GM23338 (cell line): ENCODE measurements at regions not wholly inside any gene's neighbourhood (a gene's known extent, or its start where the extent isn't known, plus 50 kb on each side); places are given as distances from the start of the nearest gene placed in this dataset.

Source experiments
- ATAC-seq: fragments of 200-7000 bp; cut with Tn5 transposase; 3 replicates; pipeline ENCODE4 v1.9.1; 2020
- DNase-seq: peaks from one replicate; pipeline ENCODE4 v3.0.0-alpha.2; 2015; ENCODE audit warnings: low spot score
- H2AFZ ChIP-seq: fragments of 200-600 bp; sonication (generic); 2 replicates; pipeline ENCODE4 v1.8.0; 2016; ENCODE audit warnings: antibody characterized with exemption, mild to moderate bottlenecking, moderate library complexity
- H3F3A ChIP-seq: fragments of 200-600 bp; sonication (generic); replicated peaks from 2 replicates; pipeline ENCODE4 v1.8.0; 2017; ENCODE audit warnings: antibody characterized with exemption, mixed run types, low read depth
- H3K27ac ChIP-seq: fragments of 200-600 bp; sonication (generic); 2 replicates; pipeline ENCODE4 v1.6.1; 2016; ENCODE audit warnings: low read depth
- H3K27me3 ChIP-seq: fragments of 200-600 bp; sonication (generic); 2 replicates; pipeline ENCODE4 v1.8.0; 2016; ENCODE audit warnings: mild to moderate bottlenecking, mixed run types, moderate library complexity; ENCODE audit not compliant: insufficient read depth
- H3K36me3 ChIP-seq: fragments of 200-600 bp; sonication (generic); 2 replicates; pipeline ENCODE4 v1.8.0; 2016; ENCODE audit warnings: mild to moderate bottlenecking; ENCODE audit not compliant: insufficient read depth
- H3K4me1 ChIP-seq: fragments of 200-600 bp; sonication (generic); 2 replicates; pipeline ENCODE4 v1.8.0; 2016; ENCODE audit warnings: mild to moderate bottlenecking, moderate library complexity; ENCODE audit not compliant: insufficient read depth
- H3K4me2 ChIP-seq: fragments of 200-600 bp; sonication (generic); 2 replicates; pipeline ENCODE4 v1.7.1; 2017; ENCODE audit warnings: mixed run types
- H3K4me3 ChIP-seq: fragments of 200-600 bp; sonication (generic); 2 replicates; pipeline ENCODE4 v1.6.1; 2016; ENCODE audit warnings: mixed run types
- H3K79me2 ChIP-seq: fragments of 200-600 bp; sonication (generic); replicated peaks from 2 replicates; pipeline ENCODE4 v1.8.0; 2017; ENCODE audit warnings: mild to moderate bottlenecking; ENCODE audit not compliant: insufficient read depth
- H3K9me2 ChIP-seq: fragments of 200-600 bp; sonication (generic); 2 replicates; pipeline ENCODE4 v1.8.0; 2017; ENCODE audit not compliant: insufficient read depth
- H4K20me1 ChIP-seq: fragments of 200-600 bp; sonication (generic); replicated peaks from 2 replicates; pipeline ENCODE4 v1.8.0; 2017; ENCODE audit warnings: mild to moderate bottlenecking; ENCODE audit not compliant: insufficient read depth
- H3K27ac Mint-ChIP-seq: 2 replicates; pipeline ENCODE4 v1.8.0; 2020; ENCODE audit warnings: inconsistent platforms, mild to moderate bottlenecking, moderate library complexity, mixed read lengths
- H3K27me3 Mint-ChIP-seq: 3 replicates; pipeline ENCODE4 v1.8.0; 2022; ENCODE audit warnings: low read depth, mild to moderate bottlenecking, moderate library complexity, mixed read lengths, inconsistent platforms; ENCODE audit not compliant: insufficient read depth, poor library complexity
- H3K36me3 Mint-ChIP-seq: 3 replicates; pipeline ENCODE4 v1.8.0; 2021; ENCODE audit warnings: low read depth, mild to moderate bottlenecking, inconsistent platforms, moderate library complexity, mixed read lengths
- H3K4me1 Mint-ChIP-seq: 3 replicates; pipeline ENCODE4 v1.8.0; 2020; ENCODE audit warnings: mild to moderate bottlenecking, inconsistent platforms, mixed read lengths
- H3K4me3 Mint-ChIP-seq: 3 replicates; pipeline ENCODE4 v1.8.0; 2021; ENCODE audit warnings: moderate library complexity, mild to moderate bottlenecking, inconsistent platforms, mixed read lengths
- H3K9me3 Mint-ChIP-seq: 3 replicates; pipeline ENCODE4 v1.8.0; 2020; ENCODE audit warnings: moderate library complexity, mild to moderate bottlenecking, inconsistent platforms, mixed read lengths
- CREB1 ChIP-seq: fragments of 250-450 bp; sonication (Bioruptor Pico); IDR thresholded peaks from 2 replicates; pipeline ENCODE4 v1.5.0; 2020; ENCODE audit warnings: low read depth, mild to moderate bottlenecking, moderate library complexity
- ETS1 ChIP-seq: IDR thresholded peaks from 2 replicates; pipeline ENCODE4 v1.6.1; 2016; ENCODE audit warnings: antibody characterized with exemption
- EZH2 ChIP-seq: fragments of 200-600 bp; sonication (generic); IDR thresholded peaks from one replicate; pipeline ENCODE4 v1.8.0; 2017; ENCODE audit warnings: antibody characterized with exemption, mild to moderate bottlenecking, low read depth; ENCODE audit not compliant: unreplicated experiment
- EZH2phosphoT487 ChIP-seq: fragments of 200-600 bp; sonication (generic); IDR thresholded peaks from one replicate; pipeline ENCODE4 v1.8.1; 2018; ENCODE audit warnings: antibody characterized with exemption; ENCODE audit not compliant: unreplicated experiment
- JUNB ChIP-seq: IDR thresholded peaks from one replicate; pipeline ENCODE4 v1.6.1; 2016; ENCODE audit warnings: antibody characterized with exemption; ENCODE audit not compliant: unreplicated experiment
- NANOG ChIP-seq: IDR thresholded peaks from 2 replicates; pipeline ENCODE4 v1.6.1; 2016; ENCODE audit warnings: antibody characterized with exemption, borderline replicate concordance
- REST ChIP-seq: IDR thresholded peaks from one replicate; pipeline ENCODE4 v1.6.1; 2018; ENCODE audit warnings: antibody characterized with exemption; ENCODE audit not compliant: unreplicated experiment
- ZNF114 ChIP-seq: fragments of 250-450 bp; sonication (Bioruptor Pico); IDR thresholded peaks from 2 replicates; pipeline ENCODE4 v1.5.0; 2020; ENCODE audit warnings: mild to moderate bottlenecking, moderate library complexity
- ZNF462 ChIP-seq: fragments of 250-450 bp; sonication (Bioruptor Pico); IDR thresholded peaks from 2 replicates; pipeline ENCODE4 v1.5.0; 2020; ENCODE audit warnings: mild to moderate bottlenecking, moderate library complexity

DNA sequence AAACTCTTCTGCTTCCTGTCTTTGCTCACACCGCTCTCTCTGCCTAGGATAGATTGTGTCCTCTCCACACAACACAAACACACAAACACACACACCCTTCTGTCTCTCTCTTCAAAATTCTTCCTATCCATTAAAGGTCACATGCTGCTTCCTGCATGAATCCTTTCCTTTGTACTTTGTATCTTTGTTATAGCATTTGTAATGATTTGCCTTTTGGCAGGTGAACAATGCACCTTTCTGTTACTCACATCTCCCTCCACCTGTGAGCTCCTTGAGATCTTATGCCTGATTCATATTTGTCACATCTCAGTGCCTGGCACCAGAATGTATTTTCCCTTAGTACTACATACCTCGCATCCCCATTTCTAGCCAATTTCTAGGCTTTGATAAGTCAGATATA is 251.4 kb upstream of the UMPS start (continued):
- TF ChIP-seq REST: no peak
- TF ChIP-seq NANOG: no peak
- no peak for TF ChIP-seq CREB1 (CRISPR knock-in tag)
- TF ChIP-seq JUNB: no peak

- H3K27ac ChIP-seq: no peak overlapping the region
- no peaks in the 10 kb centered on the region for H3K36me3 Mint-ChIP-seq
- no peaks in the 10 kb centered on the region for H3K9me2 ChIP-seq
- ATAC-seq (no peak), DNase-seq (no peak)
- H2AFZ ChIP-seq: no peak overlapping the region
- H4K20me1 ChIP-seq: no peaks in the 10 kb centered on the region
- H3K27me3 Mint-ChIP-seq: peaks cover 9% of the 10 kb centered on the region
- no peaks in the 10 kb centered on the region for H3K27me3 ChIP-seq
- TF ChIP-seq ETS1: no peak
- no peak for TF ChIP-seq REST
- TF ChIP-seq ZNF462 (CRISPR knock-in tag): no peak
- TF ChIP-seq NANOG: no peak
- no peak for TF ChIP-seq ZNF114 (CRISPR knock-in tag)
- TF ChIP-seq EZH2: no peak
- no peak for TF ChIP-seq JUNB
- no peak for TF ChIP-seq CREB1 (CRISPR knock-in tag)
- TF ChIP-seq EZH2phosphoT487: no peak
- H3K36me3 ChIP-seq: no peaks in the 10 kb centered on the region
- H3K4me1 Mint-ChIP-seq: no peaks in the 10 kb centered on the region; the same call in 2 of the 3 replicates
- no peak overlapping the region for H3K4me2 ChIP-seq
- H3K4me3 Mint-ChIP-seq: no peak overlapping the region
- no peaks in the 10 kb centered on the region for H3F3A ChIP-seq
- no peak overlapping the region for H3K27ac Mint-ChIP-seq
- H3K4me1 ChIP-seq: no peaks in the 10 kb centered on the region
- no peak overlapping the region for H3K4me3 ChIP-seq
- H3K79me2 ChIP-seq: no peaks in the 10 kb centered on the region
- no peaks in the 10 kb centered on the region for H3K9me3 Mint-ChIP-seq
Measured at GRCh38 chr3:124483915-124484470, 246.3 kb upstream of the UMPS start.
